HG02840 (cell line): ENCODE measurements at regions not wholly inside any gene's neighbourhood (a gene's known extent, or its start where the extent isn't known, plus 50 kb on each side); places are given as distances from the start of the nearest gene placed in this dataset.
"Not testable (repeated sequence)": the region's sequence is repeated elsewhere in the genome, so short reads cannot be mapped to it uniquely, and the experiment has no call there.

ENCODE experiments used
- ATAC-seq: cut with Tn5 transposase; IDR thresholded peaks from one replicate; pipeline ENCODE4 v1.9.1; 2021; ENCODE audit warnings: mild to moderate bottlenecking, moderate library complexity, moderate number of reproducible peaks; ENCODE audit not compliant: unreplicated experiment, low FRiP score

GRCh38 chr13:80923907-80924306 is 583.0 kb upstream of the SPRY2 start:
- ATAC-seq, result no peak

- ATAC-seq, result no peak
These were observed 581.0 kb upstream of the SPRY2 start for GRCh38 chr13:80921971-80922370.

GRCh38 chr13:80921541-80921940 is 580.6 kb upstream of the SPRY2 start:
- ATAC-seq, result no peak

GRCh38 chr13:80906860-80907259 is 565.9 kb upstream of the SPRY2 start:
- ATAC-seq, result no peak

GRCh38 chr13:80904386-80904785 is 563.5 kb upstream of the SPRY2 start:
- ATAC-seq, result no peak

GRCh38 chr13:80903911-80904310 is 563.0 kb upstream of the SPRY2 start:
- no peak for ATAC-seq

GRCh38 chr13:80901530-80901929 is 560.6 kb upstream of the SPRY2 start:
- ATAC-seq, result no peak

GRCh38 chr13:80901111-80901510 is 560.2 kb upstream of the SPRY2 start:
- no peak for ATAC-seq

GRCh38 chr13:80900561-80900960 is 559.6 kb upstream of the SPRY2 start:
- no peak for ATAC-seq

- ATAC-seq, result not testable (repeated sequence)
These were observed 556.7 kb upstream of the SPRY2 start for GRCh38 chr13:80897641-80898040.

GRCh38 chr13:80894917-80895316 is 554.0 kb upstream of the SPRY2 start:
- no peak for ATAC-seq

GRCh38 chr13:80889829-80890228 is 548.9 kb upstream of the SPRY2 start:
- no peak for ATAC-seq

GRCh38 chr13:80888390-80888789 is 547.5 kb upstream of the SPRY2 start:
- ATAC-seq, result no peak

- ATAC-seq, result no peak
These were observed 543.3 kb upstream of the SPRY2 start for GRCh38 chr13:80884056-80884785.

- no peak for ATAC-seq
These were observed 542.6 kb upstream of the SPRY2 start for GRCh38 chr13:80883545-80883944.

GRCh38 chr13:80881942-80882445 is 541.1 kb upstream of the SPRY2 start:
- ATAC-seq, result no peak

GRCh38 chr13:80881495-80881894 is 540.6 kb upstream of the SPRY2 start:
- ATAC-seq, result no peak

- no peak for ATAC-seq
These were observed 540.1 kb upstream of the SPRY2 start for GRCh38 chr13:80881034-80881433.

- no peak for ATAC-seq
These were observed 537.0 kb upstream of the SPRY2 start for GRCh38 chr13:80877944-80878241.

GRCh38 chr13:80877209-80877943 is 536.5 kb upstream of the SPRY2 start:
- no peak for ATAC-seq

GRCh38 chr13:80873589-80873988 is 532.7 kb upstream of the SPRY2 start:
- peak; percentile 86 for ATAC-seq

- ATAC-seq, result not testable (repeated sequence)
These were observed 531.0 kb upstream of the SPRY2 start for GRCh38 chr13:80871971-80872370.
